H9 (cell line): ENCODE measurements at regions not wholly inside any gene's neighbourhood (a gene's known extent, or its start where the extent isn't known, plus 50 kb on each side); places are given as distances from the start of the nearest gene placed in this dataset.
"Not testable (repeated sequence)": the region's sequence is repeated elsewhere in the genome, so short reads cannot be mapped to it uniquely, and the experiment has no call there.

ENCODE experiments used
- DNase-seq: peaks from one replicate; pipeline ENCODE4 v3.0.0-alpha.2; 2017
- H2AFZ ChIP-seq: one replicate; pipeline ENCODE4 v1.6.1; 2013; ENCODE audit warnings: mild to moderate bottlenecking, low read length, control low read depth, moderate library complexity
- H2AK5ac ChIP-seq: 2 replicates; pipeline ENCODE4 v1.6.1; 2013; ENCODE audit warnings: low read length, control low read depth, mixed read lengths; ENCODE audit not compliant: insufficient read length
- H2BK120ac ChIP-seq: one replicate; pipeline ENCODE4 v1.6.1; 2013; ENCODE audit warnings: low read depth, mild to moderate bottlenecking, low read length, control low read depth, inconsistent platforms; ENCODE audit not compliant: poor library complexity, severe bottlenecking
- H2BK12ac ChIP-seq: 2 replicates; pipeline ENCODE4 v1.6.1; 2013; ENCODE audit warnings: low read length, control low read depth, mixed read lengths, low read depth; ENCODE audit not compliant: insufficient read length
- H2BK15ac ChIP-seq: 2 replicates; pipeline ENCODE4 v1.6.1; 2013; ENCODE audit warnings: low read depth, low read length, control low read depth
- H2BK20ac ChIP-seq: one replicate; pipeline ENCODE4 v1.6.1; 2013; ENCODE audit warnings: low read depth, mild to moderate bottlenecking, low read length, control low read depth, inconsistent platforms; ENCODE audit not compliant: poor library complexity, severe bottlenecking
- H2BK5ac ChIP-seq: 2 replicates; pipeline ENCODE4 v1.6.1; 2013; ENCODE audit warnings: low read length, control low read depth, mixed read lengths; ENCODE audit not compliant: insufficient read length
- H3K14ac ChIP-seq: 2 replicates; pipeline ENCODE4 v1.6.1; 2013; ENCODE audit warnings: low read length, control low read depth; ENCODE audit not compliant: insufficient read depth
- H3K18ac ChIP-seq: 2 replicates; pipeline ENCODE4 v1.6.1; 2013; ENCODE audit warnings: low read depth, mild to moderate bottlenecking, mixed read lengths, low read length, control low read depth; ENCODE audit not compliant: insufficient read length
- H3K23ac ChIP-seq: 2 replicates; pipeline ENCODE4 v1.6.1; 2013; ENCODE audit warnings: low read length, control low read depth, mixed read lengths, low read depth; ENCODE audit not compliant: insufficient read length
- H3K23me2 ChIP-seq: 2 replicates; pipeline ENCODE4 v1.6.1; 2013; ENCODE audit warnings: low read depth, mild to moderate bottlenecking, mixed read lengths, low read length, control low read depth; ENCODE audit not compliant: insufficient read length, poor library complexity, severe bottlenecking
- H3K27ac ChIP-seq: 2 replicates; pipeline ENCODE4 v1.5.1; 2013; ENCODE audit warnings: low read length, control low read depth, mixed read lengths, low read depth; ENCODE audit not compliant: insufficient read length
- H3K27me3 ChIP-seq: 2 replicates; pipeline ENCODE4 v1.6.1; 2013; ENCODE audit warnings: low read length, control low read depth, inconsistent platforms; ENCODE audit not compliant: insufficient read depth
- H3K4ac ChIP-seq: 2 replicates; pipeline ENCODE4 v1.6.1; 2013; ENCODE audit warnings: low read depth, mild to moderate bottlenecking, control low read depth, inconsistent platforms, low read length, moderate library complexity
- H3K4me1 ChIP-seq: 2 replicates; pipeline ENCODE4 v1.6.1; 2013; ENCODE audit warnings: low read length, control low read depth, inconsistent platforms; ENCODE audit not compliant: insufficient read depth
- H3K4me2 ChIP-seq: 2 replicates; pipeline ENCODE4 v1.6.1; 2013; ENCODE audit warnings: low read length, control low read depth, mixed read lengths; ENCODE audit not compliant: insufficient read length, insufficient read depth
- H3K56ac ChIP-seq: 2 replicates; pipeline ENCODE4 v1.6.1; 2013; ENCODE audit warnings: low read depth, mild to moderate bottlenecking, mixed read lengths, low read length, control low read depth; ENCODE audit not compliant: insufficient read length
- H3K79me1 ChIP-seq: 2 replicates; pipeline ENCODE4 v1.6.1; 2013; ENCODE audit warnings: low read depth, mild to moderate bottlenecking, moderate library complexity, low read length, control low read depth, inconsistent platforms; ENCODE audit not compliant: insufficient read depth, poor library complexity, severe bottlenecking
- H3K79me2 ChIP-seq: 2 replicates; pipeline ENCODE4 v1.6.1; 2013; ENCODE audit warnings: low read length, control low read depth, inconsistent platforms; ENCODE audit not compliant: insufficient read depth
- H3K9ac ChIP-seq: 2 replicates; pipeline ENCODE4 v1.6.1; 2013; ENCODE audit warnings: low read length, control low read depth, mixed read lengths; ENCODE audit not compliant: insufficient read length; ENCODE audit errors: extremely low read depth
- H3K9me3 ChIP-seq: one replicate; pipeline ENCODE4 v1.6.1; 2013; ENCODE audit warnings: low read depth, low read length, inconsistent platforms; ENCODE audit not compliant: control insufficient read depth
- H3T11ph ChIP-seq: one replicate; pipeline ENCODE4 v1.6.1; 2013; ENCODE audit warnings: mild to moderate bottlenecking, low read length, control low read depth, inconsistent platforms
- H4K20me1 ChIP-seq: one replicate; pipeline ENCODE4 v1.6.1; 2013; ENCODE audit not compliant: control insufficient read depth, insufficient read length, insufficient read depth
- H4K5ac ChIP-seq: 2 replicates; pipeline ENCODE4 v1.6.1; 2013; ENCODE audit warnings: low read depth, mild to moderate bottlenecking, mixed read lengths, low read length, control low read depth; ENCODE audit not compliant: insufficient read length
- H4K8ac ChIP-seq: replicated peaks from 2 replicates; pipeline ENCODE4 v1.6.1; 2013; ENCODE audit warnings: low read length, control low read depth, mixed read lengths, low read depth; ENCODE audit not compliant: insufficient read length
- H4K91ac ChIP-seq: 2 replicates; pipeline ENCODE4 v1.6.1; 2013; ENCODE audit warnings: low read depth, mild to moderate bottlenecking, moderate library complexity, mixed read lengths, low read length, control low read depth; ENCODE audit not compliant: insufficient read length
- H3K27ac Mint-ChIP-seq, 3 experiments: 2 replicates in 2 of 3; 3 replicates in 1 of 3; pipeline ENCODE4 v1.8.0; 2020 to 2021; ENCODE audit warnings: mixed read lengths in 3 of 3, mild to moderate bottlenecking in 1 of 3, moderate library complexity in 1 of 3
- H3K27me3 Mint-ChIP-seq: 2 replicates; pipeline ENCODE4 v1.8.0; 2021; ENCODE audit warnings: low read depth, mild to moderate bottlenecking, moderate library complexity, mixed read lengths
- H3K36me3 Mint-ChIP-seq, 3 experiments: 2 replicates in 2 of 3; 3 replicates in 1 of 3; pipeline ENCODE4 v1.8.0; 2020 to 2021; ENCODE audit warnings: low read depth in 3 of 3, mixed read lengths in 3 of 3; ENCODE audit not compliant: insufficient read depth in 1 of 3
- H3K4me1 Mint-ChIP-seq, 2 experiments: 2 replicates each; pipeline ENCODE4 v1.8.0; 2020; ENCODE audit warnings: mixed read lengths in 2 of 2
- H3K4me3 Mint-ChIP-seq, 2 experiments: 2 replicates in 1 of 2; 3 replicates in 1 of 2; pipeline ENCODE4 v1.8.0; 2020 to 2021; ENCODE audit warnings: mild to moderate bottlenecking in 2 of 2, mixed read lengths in 2 of 2, moderate library complexity in 1 of 2
- H3K9me3 Mint-ChIP-seq, 2 experiments: 2 replicates in 1 of 2; 3 replicates in 1 of 2; pipeline ENCODE4 v1.8.0; 2020; ENCODE audit warnings: mild to moderate bottlenecking in 2 of 2, mixed read lengths in 2 of 2, moderate library complexity in 1 of 2
- CTCF ChIP-seq: fragments of 200-600 bp; sonication (generic); conservative IDR thresholded peaks from 3 replicates; pipeline ENCODE4 v1.8.0; 2021; ENCODE audit warnings: antibody characterized with exemption, mild to moderate bottlenecking
- WGBS: extraction: QIAGEN DNeasy Blood & Tissue Kit; methylation state at CpG from one replicate; pipeline ENCODE4 v1.1.7; 2013; ENCODE audit warnings: missing lambda C conversion rate, low lambda C conversion rate, mixed read lengths; ENCODE audit not compliant: insufficient read length; ENCODE audit errors: extremely low coverage; 5-methylcytosine and 5-hydroxymethylcytosine counted together

DNA sequence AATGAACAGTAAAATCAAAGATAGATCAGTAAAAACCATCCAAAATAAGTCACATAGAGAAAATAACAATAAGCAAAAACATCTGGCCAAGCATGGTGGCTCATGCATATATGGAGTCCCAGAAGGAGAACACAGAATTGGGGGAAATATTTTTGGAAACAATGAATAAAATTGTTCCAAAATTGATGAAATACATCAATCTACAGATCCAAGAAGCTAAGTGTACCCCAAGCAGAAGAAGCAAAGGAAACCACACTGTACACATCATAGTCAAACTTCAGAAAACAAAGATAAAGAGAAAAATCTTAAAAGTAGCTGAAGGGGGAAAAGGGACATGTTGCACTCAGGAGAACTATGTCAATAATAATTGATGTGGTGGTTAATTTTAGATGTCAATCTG lies 80.4 kb upstream of the RMP24 start:
- no peak overlapping the region for H3K27ac ChIP-seq
- H3K4me1 Mint-ChIP-seq = peaks cover 16 to 20% of the 10 kb centered on the region in 2 experiments
- no peak overlapping the region for H3K9ac ChIP-seq
- H2BK5ac ChIP-seq = no peak overlapping the region
- TF ChIP-seq CTCF = no peak
- no peak overlapping the region for H3K4ac ChIP-seq
- H2BK12ac ChIP-seq = no peak overlapping the region
- H3K27me3 ChIP-seq = no peaks in the 10 kb centered on the region
- no peaks in the 10 kb centered on the region for H3K27me3 Mint-ChIP-seq
- H3K9me3 ChIP-seq = peaks cover 5% of the 10 kb centered on the region
- H3K9me3 Mint-ChIP-seq = peaks cover 24 to 28% of the 10 kb centered on the region in 2 experiments
- H3K23me2 ChIP-seq = no peaks in the 10 kb centered on the region
- H2BK15ac ChIP-seq = no peak overlapping the region
- no peak overlapping the region for H2BK20ac ChIP-seq
- H3K4me1 ChIP-seq = no peaks in the 10 kb centered on the region; the same call in 1 of the 2 replicates
- H4K91ac ChIP-seq = no peak overlapping the region
- H2AFZ ChIP-seq = no peak overlapping the region
- no peak overlapping the region for H2AK5ac ChIP-seq
- H3T11ph ChIP-seq = no peak overlapping the region
- no peak overlapping the region for H4K5ac ChIP-seq
- H3K27ac Mint-ChIP-seq = no peak overlapping the region
- H2BK120ac ChIP-seq = no peak overlapping the region
- no peaks in the 10 kb centered on the region for H3K79me2 ChIP-seq
- H3K79me1 ChIP-seq = no peaks in the 10 kb centered on the region
- H4K8ac ChIP-seq = no peak overlapping the region
- H3K56ac ChIP-seq = no peak overlapping the region
- H4K20me1 ChIP-seq = no peaks in the 10 kb centered on the region
- H3K4me3 Mint-ChIP-seq = no peak overlapping the region
- no peak overlapping the region for H3K18ac ChIP-seq
- H3K14ac ChIP-seq = no peak overlapping the region
- H3K4me2 ChIP-seq = no peak overlapping the region
- H3K23ac ChIP-seq = no peak overlapping the region
- DNase-seq = no peak
- H3K36me3 Mint-ChIP-seq = peaks cover 34 to 46% (median 44%) of the 10 kb centered on the region in 3 experiments

DNA sequence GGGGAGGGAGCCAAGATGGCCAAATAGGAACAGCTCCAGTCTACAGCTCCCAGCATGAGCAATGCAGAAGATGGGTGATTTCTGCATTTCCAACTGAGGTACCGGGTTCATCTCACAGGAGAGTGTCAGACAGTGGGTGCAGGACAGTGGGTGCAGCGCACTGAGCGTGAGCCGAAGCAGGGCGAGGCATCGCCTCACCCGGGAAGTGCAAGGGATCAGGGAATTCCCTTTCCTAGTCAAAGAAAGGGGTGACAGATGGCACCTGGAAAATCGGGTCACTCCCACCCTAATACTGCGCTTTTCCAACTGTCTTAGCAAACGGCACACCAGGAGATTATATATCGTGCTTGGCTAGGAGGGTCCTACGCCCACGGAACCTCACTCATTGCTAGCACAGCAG lies 75.0 kb upstream of the RMP24 start:
- not testable (repeated sequence) for H2BK5ac ChIP-seq, H3K4me2 ChIP-seq, H2BK120ac ChIP-seq, H3K27ac ChIP-seq, H3K4ac ChIP-seq, H3K23me2 ChIP-seq, H3K27ac Mint-ChIP-seq, H3K23ac ChIP-seq, H3K9ac ChIP-seq, DNase-seq, H3K4me1 ChIP-seq, H4K8ac ChIP-seq, H3K79me1 ChIP-seq, H3K14ac ChIP-seq, H4K91ac ChIP-seq, H2BK20ac ChIP-seq, H2BK12ac ChIP-seq, H4K5ac ChIP-seq, H4K20me1 ChIP-seq, H3K79me2 ChIP-seq, H3K27me3 ChIP-seq, H2BK15ac ChIP-seq, H3K27me3 Mint-ChIP-seq, H3T11ph ChIP-seq, H2AFZ ChIP-seq, H3K4me1 Mint-ChIP-seq, H2AK5ac ChIP-seq, H3K56ac ChIP-seq, H3K18ac ChIP-seq
- Mint-ChIP-seq H3K4me3 (peak overlapping the region in 1 of 2 experiments; percentile 47; a peak in 1 of 5 replicates), H3K36me3 (peaks cover 56 to 75% (median 72%) of the 10 kb centered on the region in 3 experiments), H3K9me3 (peaks cover 43 to 46% of the 10 kb centered on the region in 2 experiments)
- H3K9me3 ChIP-seq = peaks cover 11% of the 10 kb centered on the region
- no CpG with 5 or more reads among the region's 13 CpGs for WGBS
